Gastrocnemius medialis (tissue), 4 donors: ENCODE measurements at regions not wholly inside any gene's neighbourhood (a gene's known extent, or its start where the extent isn't known, plus 50 kb on each side); places are given as distances from the start of the nearest gene placed in this dataset.

Experiments
- ATAC-seq, 2 donors: fragments of 150-250 bp; one replicate each; pipeline ENCODE4 v1.9.1; 2016
- DNase-seq, 2 donors: peaks; one replicate each; pipeline ENCODE4 v3.0.0-alpha.2; 2019
- H3K27ac ChIP-seq, 4 donors: fragments of 200-600 bp; sonication (generic); 1 replicate in 1 of 4; 2 replicates in 3 of 4; pipeline ENCODE4 v1.5.1; 2016 to 2018; ENCODE audit warnings: mild to moderate bottlenecking in 2 of 4, moderate library complexity in 1 of 4
- H3K27me3 ChIP-seq, 3 donors: fragments of 200-600 bp; sonication (generic) in 2 of 3; 1 replicate in 1 of 3; 2 replicates in 2 of 3; pipeline versions ENCODE4 v1.5.1 to v1.6.0; 2016 to 2019; ENCODE audit warnings: mild to moderate bottlenecking in 1 of 3, moderate library complexity in 1 of 3
- H3K36me3 ChIP-seq, 2 donors: fragments of 200-600 bp; sonication (generic) in 1 of 2; one replicate each; pipeline ENCODE4 v1.5.1; 2017 to 2018
- H3K4me1 ChIP-seq, 2 donors: fragments of 200-600 bp; sonication (generic) in 1 of 2; one replicate each; pipeline ENCODE4 v1.5.1; 2016 to 2017; ENCODE audit warnings: mild to moderate bottlenecking in 2 of 2
- H3K4me3 ChIP-seq, 4 donors: fragments of 200-600 bp; sonication (generic) in 3 of 4; 1 replicate in 1 of 4; 2 replicates in 3 of 4; pipeline ENCODE4 v1.5.1; 2016 to 2019; ENCODE audit warnings: mild to moderate bottlenecking in 2 of 4
- H3K9me3 ChIP-seq, 3 donors: fragments of 200-600 bp; sonication (generic) in 2 of 3; 1 replicate in 1 of 3; 2 replicates in 2 of 3; pipeline ENCODE4 v1.5.1; 2016 to 2019
- CTCF ChIP-seq, 5 experiments: fragments of 450-650 bp in 3 of 5; fragments of 200-600 bp in 2 of 5; sonication (generic) in 2 of 5; IDR thresholded peaks in 4 of 5; conservative IDR thresholded peaks in 1 of 5; 1 replicate in 4 of 5; 2 replicates in 1 of 5; pipeline ENCODE4 v1.5.1; 2016 to 2019; ENCODE audit warnings: antibody characterized with exemption in 5 of 5, mild to moderate bottlenecking in 3 of 5, moderate library complexity in 3 of 5
- POLR2A ChIP-seq, 2 donors: fragments of 450-650 bp; IDR thresholded peaks; one replicate each; pipeline ENCODE4 v1.6.1; 2017; ENCODE audit warnings: antibody characterized with exemption in 2 of 2, mild to moderate bottlenecking in 2 of 2, moderate library complexity in 2 of 2
- in situ Hi-C, 4 donors: fragments of 200-750 bp; cut with MboI; loops; one replicate each; pipeline versions ENCODE4 v1.15.0 to v1.8.0; 2017; ENCODE audit warnings: low sequenced_read_pairs in 4 of 4
- intact Hi-C: fragments of 100-400 bp; cut with DNase I; formaldehyde crosslinking; loops from one replicate; pipeline ENCODE4 v1.15.1; 2023; ENCODE audit warnings: low total_unique reads

- Histone ChIP-seq H3K9me3 (no peaks in the 10 kb centered on the region), H3K4me3 (no peak overlapping the region), H3K27ac (no peak overlapping the region), H3K4me1 (peaks cover 0 to 6% of the 10 kb centered on the region in 2 donors), H3K36me3 (no peaks in the 10 kb centered on the region), H3K27me3 (no peaks in the 10 kb centered on the region)
- in situ Hi-C loops (no loop called here), intact Hi-C loops (no loop called here)
- ATAC-seq (no peak), DNase-seq (no peak)
- TF ChIP-seq POLR2A (IDR thresholded peaks at IDR 0.05), result no peak
- no peak for TF ChIP-seq CTCF (IDR thresholded peaks at IDR 0.05 in 4 of 5, conservative IDR thresholded peaks at IDR 0.05 in 1 of 5)
Observed at GRCh38 chr2:147716906-147717305, 127.9 kb upstream of the ACVR2A start.

GRCh38 chr2:147715807-147716206, 129.0 kb upstream of the ACVR2A start:
- Histone ChIP-seq H3K4me1 (peaks cover 0 to 6% of the 10 kb centered on the region in 2 donors), H3K36me3 (no peaks in the 10 kb centered on the region), H3K27ac (no peak overlapping the region), H3K4me3 (no peak overlapping the region), H3K27me3 (no peaks in the 10 kb centered on the region), H3K9me3 (no peaks in the 10 kb centered on the region)
- DNase-seq, result no peak
- no peak for ATAC-seq
- in situ Hi-C loops (no loop called here), intact Hi-C loops (no loop called here)
- TF ChIP-seq CTCF (IDR thresholded peaks at IDR 0.05 in 4 of 5, conservative IDR thresholded peaks at IDR 0.05 in 1 of 5) (no peak), POLR2A (IDR thresholded peaks at IDR 0.05) (no peak)

GRCh38 chr2:147714582-147714981, 130.2 kb upstream of the ACVR2A start:
- intact Hi-C loops, result no loop called here
- no peak for TF ChIP-seq POLR2A (IDR thresholded peaks at IDR 0.05)
- TF ChIP-seq CTCF (IDR thresholded peaks at IDR 0.05 in 4 of 5, conservative IDR thresholded peaks at IDR 0.05 in 1 of 5), result no peak

GRCh38 chr2:147713349-147713748, 131.5 kb upstream of the ACVR2A start:
- no peak for TF ChIP-seq POLR2A (IDR thresholded peaks at IDR 0.05)
- ATAC-seq, result no peak
- no peak overlapping the region for H3K27ac ChIP-seq
- H3K9me3 ChIP-seq, result no peaks in the 10 kb centered on the region
- H3K27me3 ChIP-seq, result no peaks in the 10 kb centered on the region
- no peaks in the 10 kb centered on the region for H3K36me3 ChIP-seq
- in situ Hi-C loops (no loop called here), intact Hi-C loops (no loop called here)
- no peak for DNase-seq
- H3K4me1 ChIP-seq, result peaks cover 0 to 6% of the 10 kb centered on the region in 2 donors
- H3K4me3 ChIP-seq, result no peak overlapping the region

More at GRCh38 chr2:147714582-147714981, 130.2 kb upstream of the ACVR2A start:
- H3K9me3 ChIP-seq, result no peaks in the 10 kb centered on the region
- ATAC-seq (no peak), DNase-seq (no peak)
- in situ Hi-C loops, result no loop called here
- H3K4me1 ChIP-seq, result peaks cover 0 to 6% of the 10 kb centered on the region in 2 donors
- no peak overlapping the region for H3K27ac ChIP-seq
- H3K4me3 ChIP-seq, result no peak overlapping the region
- H3K36me3 ChIP-seq, result no peaks in the 10 kb centered on the region
- H3K27me3 ChIP-seq, result no peaks in the 10 kb centered on the region

- in situ Hi-C loops (no loop called here), intact Hi-C loops (no loop called here)
- no peaks in the 10 kb centered on the region for H3K27me3 ChIP-seq
- H3K9me3 ChIP-seq, result no peaks in the 10 kb centered on the region
- H3K36me3 ChIP-seq, result no peaks in the 10 kb centered on the region
- no peak for ATAC-seq
- H3K4me1 ChIP-seq, result no peaks in the 10 kb centered on the region
- TF ChIP-seq CTCF (IDR thresholded peaks at IDR 0.05 in 4 of 5, conservative IDR thresholded peaks at IDR 0.05 in 1 of 5) (no peak), POLR2A (IDR thresholded peaks at IDR 0.05) (no peak)
- H3K27ac ChIP-seq, result no peak overlapping the region
- DNase-seq, result no peak
- H3K4me3 ChIP-seq, result no peak overlapping the region
Observed at GRCh38 chr2:147712051-147712450, 132.8 kb upstream of the ACVR2A start.
